HG03039 (cell line): ENCODE measurements at regions not wholly inside any gene's neighbourhood (a gene's known extent, or its start where the extent isn't known, plus 50 kb on each side); places are given as distances from the start of the nearest gene placed in this dataset.
"Not testable (repeated sequence)": the region's sequence is repeated elsewhere in the genome, so short reads cannot be mapped to it uniquely, and the experiment has no call there.

Source experiments
- ATAC-seq: cut with Tn5 transposase; IDR thresholded peaks from one replicate; pipeline ENCODE4 v1.9.1; 2021; ENCODE audit warnings: mild to moderate bottlenecking, moderate library complexity; ENCODE audit not compliant: unreplicated experiment

DNA sequence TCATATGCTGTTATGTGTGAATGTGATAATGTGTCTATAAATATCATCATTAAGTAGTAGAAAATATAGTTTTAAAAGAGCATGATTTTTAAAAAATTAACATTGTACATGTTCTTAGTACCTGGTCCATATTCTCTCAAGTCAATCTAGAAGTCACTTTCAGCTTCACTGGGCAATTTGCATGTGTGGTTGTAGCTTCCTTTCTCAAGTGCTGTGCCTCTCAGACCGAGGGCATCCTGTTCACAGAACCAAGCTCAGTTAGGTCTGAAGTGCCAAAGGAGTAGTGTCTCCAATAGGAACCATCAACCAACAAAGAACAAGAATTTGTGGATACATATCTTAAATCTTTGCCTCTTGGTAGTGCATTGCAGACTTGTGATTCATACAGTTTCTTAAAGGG lies 541.8 kb upstream of the SLC10A2 start:
- ATAC-seq, result peak; percentile 72

DNA sequence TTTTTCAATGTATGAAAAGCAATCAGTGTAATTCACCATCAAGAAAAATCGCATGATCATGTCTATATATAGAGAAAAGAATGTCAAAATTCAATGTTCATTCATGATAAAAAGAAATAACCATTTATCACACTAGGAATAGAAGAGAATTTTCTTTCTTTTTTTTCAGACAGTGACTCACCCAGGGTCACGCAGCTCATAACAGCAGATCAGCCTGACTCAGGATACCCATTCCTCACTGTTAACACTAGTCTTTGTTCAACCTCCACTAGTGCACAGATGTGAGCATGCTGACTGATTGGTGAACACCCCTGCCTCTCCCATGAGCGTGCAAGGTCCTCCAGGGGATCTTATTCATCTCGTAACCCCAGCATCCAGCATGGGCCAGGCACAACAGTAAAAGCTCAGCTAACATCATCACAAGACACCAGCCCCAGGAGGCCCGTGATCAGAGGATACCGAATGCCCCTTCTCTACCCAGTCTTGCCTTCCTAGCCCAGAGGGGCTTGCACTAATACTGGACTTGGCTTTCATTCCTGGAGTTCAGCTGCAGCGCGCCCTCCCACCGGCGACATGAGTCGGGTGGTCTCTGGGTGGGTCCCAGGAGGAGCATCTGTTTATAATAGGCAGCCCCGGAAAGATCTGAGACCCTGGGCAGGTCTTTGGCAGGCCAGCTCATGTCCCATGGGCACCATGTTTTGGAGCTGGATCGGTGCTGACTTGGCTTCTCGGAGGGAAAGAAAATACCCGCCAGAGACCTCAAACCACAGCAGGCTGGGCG lies 539.5 kb upstream of the SLC10A2 start:
- ATAC-seq, result no peak

GRCh38 chr13:103599870-103600269 lies 533.7 kb upstream of the SLC10A2 start:
- not testable (repeated sequence) for ATAC-seq

DNA sequence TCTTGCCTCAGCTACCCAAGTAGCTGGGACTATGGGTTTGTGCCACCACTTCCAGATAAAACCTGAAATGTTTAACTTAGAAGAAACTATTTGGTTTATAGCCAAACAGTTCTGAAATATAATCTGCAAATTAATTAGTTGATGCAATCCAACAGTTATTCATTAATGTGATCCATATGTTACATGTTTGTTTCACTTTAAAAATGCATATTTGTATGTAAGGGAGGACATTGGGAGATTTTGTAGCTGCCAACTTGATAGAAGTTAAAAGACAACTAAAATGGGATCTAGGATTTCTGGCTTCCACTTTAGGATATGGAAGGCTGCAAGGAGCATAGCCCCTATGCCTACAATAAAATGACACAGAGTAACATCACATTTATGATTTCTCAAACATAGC lies 532.5 kb upstream of the SLC10A2 start:
- no peak for ATAC-seq

DNA sequence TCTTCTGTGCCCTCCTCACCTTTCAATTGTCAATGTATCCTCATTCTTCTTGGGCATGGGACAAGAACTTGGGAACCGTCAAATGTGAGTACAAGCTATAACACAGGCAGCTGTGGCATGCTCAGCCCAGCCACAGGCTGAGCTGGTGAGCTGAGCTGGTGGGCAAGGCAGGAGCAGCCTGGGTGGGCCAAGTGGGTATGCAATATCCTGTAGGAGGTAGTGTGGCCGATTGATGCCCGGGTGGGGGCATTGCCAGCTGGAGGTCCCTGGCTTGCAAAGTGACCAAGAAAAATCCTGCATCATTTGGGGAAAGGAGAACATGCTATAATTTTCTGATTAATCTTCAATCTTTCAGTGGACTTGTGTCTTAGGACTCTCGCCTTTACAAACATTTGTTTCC lies 507.2 kb upstream of the SLC10A2 start:
- ATAC-seq, result no peak

- ATAC-seq, result no peak
Measured at GRCh38 chr13:103568314-103568713, 502.1 kb upstream of the SLC10A2 start.

GRCh38 chr13:103557878-103558277 lies 491.7 kb upstream of the SLC10A2 start:
- no peak for ATAC-seq

DNA sequence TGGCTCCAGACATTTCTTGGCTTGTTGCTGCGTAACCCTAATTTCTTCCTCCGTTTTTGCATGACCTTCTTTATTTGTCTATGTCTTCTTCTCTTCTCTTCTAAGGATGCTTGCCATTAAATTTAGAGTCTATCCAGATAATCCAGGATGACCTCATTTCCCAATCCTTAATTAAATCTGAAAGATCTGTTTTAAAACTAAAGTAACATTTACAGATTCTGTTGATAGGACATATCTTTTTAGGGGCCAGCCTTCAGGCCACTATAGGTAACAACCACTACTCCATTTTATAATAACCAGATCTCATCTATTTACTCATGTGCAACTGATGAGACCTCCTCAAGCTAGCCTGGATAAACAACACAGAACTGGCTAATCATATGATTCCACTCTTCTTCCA lies 490.5 kb upstream of the SLC10A2 start:
- ATAC-seq, result no peak

GRCh38 chr13:103547914-103548313 lies 481.7 kb upstream of the SLC10A2 start:
- no peak for ATAC-seq

DNA sequence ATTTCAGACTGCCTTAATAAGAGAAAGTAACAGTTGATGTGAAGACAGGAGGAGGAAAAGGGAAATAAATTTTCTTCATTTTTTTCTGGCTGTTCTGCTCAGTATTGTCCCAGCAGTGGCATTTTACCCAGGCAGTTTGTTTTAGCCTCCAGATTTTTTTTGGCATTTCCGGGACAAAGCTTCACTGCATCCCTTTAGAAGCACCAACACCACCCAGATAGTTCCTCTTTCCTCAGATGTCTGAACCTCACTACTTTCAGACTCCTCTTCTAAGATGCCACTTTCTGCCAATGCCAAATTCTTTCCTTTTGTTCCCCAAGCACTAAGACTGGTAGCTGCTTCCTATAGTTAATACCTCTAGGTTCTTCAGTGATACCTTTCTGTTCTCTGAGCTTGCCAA lies 480.1 kb upstream of the SLC10A2 start:
- ATAC-seq, result no peak

DNA sequence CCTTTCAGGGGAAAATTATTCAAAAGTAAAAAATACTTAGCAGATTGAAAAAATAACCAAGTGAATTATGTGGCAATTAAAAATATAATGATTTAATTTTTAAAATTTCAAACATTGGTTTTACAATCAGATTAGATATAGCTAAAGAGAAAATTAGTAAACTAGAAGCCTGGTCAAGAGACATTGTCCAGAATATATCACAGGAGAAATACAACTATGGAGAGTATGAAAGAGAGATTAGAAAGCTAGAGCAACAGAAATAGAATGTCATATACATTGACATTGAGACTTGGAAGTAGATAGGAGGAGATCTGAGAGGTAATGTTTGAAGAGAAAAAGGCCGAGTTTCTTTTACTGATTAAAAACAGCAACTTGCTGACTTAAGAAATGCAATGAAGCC lies 476.4 kb upstream of the SLC10A2 start:
- ATAC-seq, result no peak

GRCh38 chr13:103540382-103540765 lies 474.2 kb upstream of the SLC10A2 start:
- ATAC-seq, result no peak

DNA sequence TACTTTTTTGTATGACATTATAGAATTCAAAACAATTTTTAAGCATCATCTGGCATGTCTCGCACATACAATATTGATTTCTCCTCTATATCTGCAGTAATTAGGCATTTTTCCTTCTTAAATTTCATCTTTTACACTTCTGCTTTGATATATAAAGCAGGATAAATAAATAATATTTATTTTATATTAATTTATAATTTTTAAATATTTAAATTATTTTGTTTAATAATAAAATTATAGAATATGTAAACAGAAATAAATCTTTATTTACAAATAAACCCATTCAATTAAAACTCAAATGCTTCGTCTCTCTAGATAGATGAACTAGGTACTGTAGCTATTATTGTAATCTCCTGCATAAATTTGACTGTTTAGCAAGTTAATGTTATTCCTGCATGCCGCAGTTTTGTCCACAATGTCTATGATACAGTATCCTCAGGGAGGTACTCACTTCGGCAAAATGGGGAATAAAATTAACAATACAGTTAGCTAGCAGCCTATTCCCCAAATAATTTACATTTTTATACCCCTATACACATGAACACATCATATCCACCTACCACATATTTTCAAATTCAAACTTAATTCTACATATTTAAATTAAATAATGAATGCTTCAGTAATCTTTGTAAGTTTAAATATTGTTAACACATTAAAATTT lies 473.6 kb upstream of the SLC10A2 start:
- no peak for ATAC-seq

GRCh38 chr13:103539265-103539664 lies 473.0 kb upstream of the SLC10A2 start:
- ATAC-seq, result no peak

DNA sequence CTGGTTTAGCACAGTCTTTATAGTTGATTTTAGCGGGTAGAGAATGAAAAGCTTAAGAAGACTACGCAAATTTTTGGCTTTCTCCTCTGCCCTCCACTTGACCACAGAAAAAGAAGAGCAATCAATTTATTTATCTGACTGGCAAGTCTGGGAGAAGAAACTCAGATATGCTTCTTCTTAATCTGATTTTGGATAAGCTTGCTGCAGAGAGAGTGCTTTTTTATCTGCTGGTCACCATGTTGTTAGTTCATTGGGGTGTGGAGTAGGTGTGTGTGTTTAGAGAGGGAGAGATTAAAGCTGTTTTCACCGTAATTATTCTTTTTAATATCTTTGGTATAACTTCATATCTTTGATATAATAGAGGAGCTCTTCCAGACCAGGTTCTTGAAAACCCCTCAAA lies 471.4 kb upstream of the SLC10A2 start:
- no peak for ATAC-seq

GRCh38 chr13:103531278-103531677 lies 465.1 kb upstream of the SLC10A2 start:
- ATAC-seq, result no peak

- ATAC-seq, result no peak
Measured at GRCh38 chr13:103528437-103528836, 462.2 kb upstream of the SLC10A2 start.

DNA sequence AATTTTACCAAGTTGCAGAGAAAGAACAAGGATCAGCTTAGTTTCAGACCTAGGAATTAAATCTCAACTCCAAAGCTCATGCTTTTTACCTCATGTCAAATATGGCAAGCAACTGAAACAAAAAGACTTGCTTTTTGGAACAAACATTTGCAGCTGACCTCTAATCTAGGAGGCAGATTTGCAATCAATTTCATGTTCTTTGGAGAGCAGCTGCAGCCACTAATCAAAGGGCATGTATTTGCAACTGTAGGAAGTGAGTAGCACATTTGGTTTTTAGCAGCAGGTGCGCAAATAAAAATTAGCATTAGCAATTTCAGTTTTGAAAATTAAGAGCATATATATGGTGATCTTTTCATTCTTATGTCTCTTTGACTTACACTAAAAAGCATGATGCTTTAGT lies 459.3 kb upstream of the SLC10A2 start:
- ATAC-seq, result no peak

DNA sequence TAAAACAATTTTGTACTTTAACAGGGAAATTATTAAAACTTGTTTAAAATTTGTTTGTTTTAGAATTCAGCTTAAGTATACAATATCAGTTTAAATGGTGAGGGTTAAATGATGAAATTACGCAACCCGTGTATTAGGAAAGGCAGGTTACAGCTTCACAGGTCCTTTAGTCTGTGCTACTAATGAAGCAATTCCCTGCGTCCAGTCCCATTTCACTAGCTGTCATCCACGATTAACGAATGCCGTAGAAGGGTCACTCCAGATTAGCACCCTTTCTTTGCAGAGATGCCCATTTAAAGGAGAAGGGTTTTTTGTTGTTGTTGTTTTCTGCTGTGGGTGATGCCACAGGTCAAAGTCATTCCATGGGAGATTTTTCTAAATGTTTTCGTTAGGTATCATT lies 457.6 kb upstream of the SLC10A2 start:
- ATAC-seq, result no peak

DNA sequence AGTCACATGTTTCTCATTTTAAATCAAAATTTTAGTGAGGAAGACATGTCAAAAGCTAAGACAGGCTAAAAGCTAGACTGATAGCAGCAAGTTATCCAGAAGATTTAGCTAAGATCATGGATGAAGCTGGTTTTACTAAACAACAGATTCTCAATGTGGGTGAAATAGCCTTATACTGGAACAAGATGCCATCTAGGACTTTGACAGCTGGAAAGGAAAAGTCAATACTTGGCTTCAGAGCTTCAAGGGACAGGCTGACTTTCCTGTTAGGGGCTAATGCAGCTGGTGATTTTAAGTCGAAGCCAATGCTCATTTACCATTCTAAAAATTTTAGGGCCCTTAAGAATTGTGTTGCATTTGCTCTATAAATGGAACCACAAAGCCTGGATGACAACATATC lies 455.3 kb upstream of the SLC10A2 start:
- ATAC-seq, result no peak

- ATAC-seq, result no peak
Measured at GRCh38 chr13:103517768-103518102, 451.5 kb upstream of the SLC10A2 start.

DNA sequence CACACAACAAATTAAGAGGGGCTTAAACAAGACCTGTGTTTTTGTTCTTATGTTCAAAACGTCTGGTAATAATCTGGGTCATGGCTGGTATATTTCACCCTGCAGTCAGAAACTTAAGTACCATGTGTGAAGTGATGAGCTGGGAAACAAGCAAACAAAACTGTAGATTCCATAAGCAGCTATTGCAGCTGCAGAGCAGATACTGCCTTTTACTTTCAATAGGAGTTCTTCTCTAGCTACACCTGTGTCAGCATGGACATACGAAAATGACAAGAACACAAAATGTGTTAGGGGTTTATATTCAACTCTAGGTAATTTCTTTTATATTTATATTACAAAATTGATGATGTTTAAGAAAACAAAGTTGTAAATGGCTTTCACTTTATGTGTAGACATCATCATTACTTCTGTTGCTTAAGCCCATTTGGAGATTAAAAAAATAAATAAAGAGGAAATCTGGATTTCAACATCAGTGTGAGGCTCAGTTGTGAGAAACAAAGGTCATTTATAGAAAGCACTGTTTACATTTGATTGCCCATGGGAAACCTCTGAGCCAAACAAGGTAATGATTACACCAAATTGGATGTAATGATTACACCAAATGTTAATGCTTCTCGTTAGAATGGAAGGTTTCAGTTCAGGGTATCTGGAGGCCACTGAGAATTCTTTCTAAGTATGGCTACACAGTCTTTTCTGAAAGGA lies 451.0 kb upstream of the SLC10A2 start:
- ATAC-seq, result no peak
